Osteocyte (in vitro differentiated cells): ENCODE measurements at regions not wholly inside any gene's neighbourhood (a gene's known extent, or its start where the extent isn't known, plus 50 kb on each side); places are given as distances from the start of the nearest gene placed in this dataset.

Experiments
- DNase-seq: peaks from one replicate; pipeline ENCODE4 v3.0.0; 2021; ENCODE audit warnings: mixed read lengths; ENCODE audit not compliant: unreplicated experiment; ENCODE audit errors: extremely low spot score
- H3K27ac Mint-ChIP-seq: one replicate; pipeline ENCODE4 v1.8.0; 2021; ENCODE audit warnings: mild to moderate bottlenecking, mixed read lengths; ENCODE audit not compliant: unreplicated experiment
- H3K27me3 Mint-ChIP-seq: one replicate; pipeline ENCODE4 v1.8.0; 2021; ENCODE audit warnings: mixed read lengths; ENCODE audit not compliant: unreplicated experiment
- H3K36me3 Mint-ChIP-seq: one replicate; pipeline ENCODE4 v1.8.0; 2021; ENCODE audit warnings: mixed read lengths; ENCODE audit not compliant: unreplicated experiment
- H3K4me1 Mint-ChIP-seq: one replicate; pipeline ENCODE4 v1.8.0; 2021; ENCODE audit warnings: mixed read lengths; ENCODE audit not compliant: unreplicated experiment
- H3K4me3 Mint-ChIP-seq: one replicate; pipeline ENCODE4 v1.8.0; 2021; ENCODE audit warnings: mild to moderate bottlenecking, moderate library complexity, mixed read lengths; ENCODE audit not compliant: unreplicated experiment
- H3K9me3 Mint-ChIP-seq: one replicate; pipeline ENCODE4 v1.8.0; 2021; ENCODE audit warnings: mixed read lengths; ENCODE audit not compliant: unreplicated experiment
- CTCF ChIP-seq: fragments of 200-600 bp; sonication (generic); IDR thresholded peaks from 2 replicates; pipeline ENCODE4 v1.5.0; 2021; ENCODE audit warnings: antibody characterized with exemption, mild to moderate bottlenecking, moderate library complexity

GRCh38 chr16:72427783-72428331, 255.9 kb upstream of the PMFBP1 start:
- no peak overlapping the region for H3K27ac Mint-ChIP-seq
- H3K9me3 Mint-ChIP-seq = peaks cover 30% of the 10 kb centered on the region
- no peak for DNase-seq
- H3K36me3 Mint-ChIP-seq = peaks cover 21% of the 10 kb centered on the region
- no peaks in the 10 kb centered on the region for H3K27me3 Mint-ChIP-seq
- H3K4me3 Mint-ChIP-seq = no peak overlapping the region
- H3K4me1 Mint-ChIP-seq = no peaks in the 10 kb centered on the region
- no peak for TF ChIP-seq CTCF

GRCh38 chr16:72427051-72427782, 255.3 kb upstream of the PMFBP1 start:
- no peak overlapping the region for H3K27ac Mint-ChIP-seq
- no peak for TF ChIP-seq CTCF
- H3K4me3 Mint-ChIP-seq = no peak overlapping the region
- H3K9me3 Mint-ChIP-seq = peaks cover 36% of the 10 kb centered on the region
- H3K4me1 Mint-ChIP-seq = no peaks in the 10 kb centered on the region
- H3K36me3 Mint-ChIP-seq = peaks cover 24% of the 10 kb centered on the region
- no peaks in the 10 kb centered on the region for H3K27me3 Mint-ChIP-seq
- DNase-seq = no peak

- no peak for TF ChIP-seq CTCF
Observed at GRCh38 chr16:72426386-72426785, 254.4 kb upstream of the PMFBP1 start.

GRCh38 chr16:72425571-72426341, 253.8 kb upstream of the PMFBP1 start:
- no peak for TF ChIP-seq CTCF
- no peak for DNase-seq
- Mint-ChIP-seq H3K4me1 (no peaks in the 10 kb centered on the region), H3K9me3 (peaks cover 37% of the 10 kb centered on the region), H3K27me3 (no peaks in the 10 kb centered on the region), H3K4me3 (no peak overlapping the region), H3K27ac (no peak overlapping the region), H3K36me3 (peaks cover 27% of the 10 kb centered on the region)

More at GRCh38 chr16:72426386-72426785, 254.4 kb upstream of the PMFBP1 start:
- Mint-ChIP-seq H3K4me3 (no peak overlapping the region), H3K36me3 (peaks cover 24% of the 10 kb centered on the region), H3K4me1 (no peaks in the 10 kb centered on the region), H3K27ac (no peak overlapping the region), H3K9me3 (peaks cover 32% of the 10 kb centered on the region), H3K27me3 (no peaks in the 10 kb centered on the region)
- DNase-seq = no peak

- Mint-ChIP-seq H3K27me3 (no peaks in the 10 kb centered on the region), H3K4me3 (no peak overlapping the region), H3K9me3 (peaks cover 33% of the 10 kb centered on the region), H3K4me1 (no peaks in the 10 kb centered on the region), H3K27ac (no peak overlapping the region), H3K36me3 (peaks cover 27% of the 10 kb centered on the region)
- no peak for DNase-seq
- TF ChIP-seq CTCF = no peak
Observed at GRCh38 chr16:72424757-72425156, 252.8 kb upstream of the PMFBP1 start.
